PC-9 (cell line): ENCODE measurements at regions not wholly inside any gene's neighbourhood (a gene's known extent, or its start where the extent isn't known, plus 50 kb on each side); places are given as distances from the start of the nearest gene placed in this dataset.

Experiments used
- BruUV-seq: library from RNA; stranded (reverse); fragments of 400-500 nt; replicated peaks from 2 replicates; lab custom pipeline; 2021; lab: Mats Ljungman, UMichigan
- CTCF ChIA-PET: fragments of 300-600 bp; sonication (Branson Sonifier 250); formaldehyde crosslinking; loops from one replicate; lab custom pipeline; 2022; ENCODE audit warnings: antibody characterized with exemption; lab: Charles Lee
- POLR2A ChIA-PET: fragments of 300-600 bp; sonication (Branson Sonifier 250); formaldehyde crosslinking; loops from one replicate; lab custom pipeline; 2022; ENCODE audit warnings: antibody characterized with exemption; ENCODE audit not compliant: unreplicated experiment; lab: Charles Lee
- DNase-seq, 2 experiments: peaks; one replicate each; pipeline versions ENCODE4 v3.0.0 to v3.0.0-alpha.2; 2015 to 2022; ENCODE audit warnings: mixed read lengths in 1 of 2
- H2AFZ ChIP-seq: fragments of 200-600 bp; sonication (generic); 2 replicates; pipeline ENCODE4 v1.8.1; 2017; ENCODE audit warnings: antibody characterized with exemption
- H3F3A ChIP-seq: fragments of 200-600 bp; sonication (generic); 2 replicates; pipeline ENCODE4 v1.8.1; 2017; ENCODE audit warnings: antibody characterized with exemption, mild to moderate bottlenecking, low read depth; ENCODE audit not compliant: insufficient read depth
- H3K27ac ChIP-seq: fragments of 200-600 bp; sonication (generic); 2 replicates; pipeline ENCODE4 v1.6.1; 2016; ENCODE audit warnings: mixed run types
- H3K27me3 ChIP-seq: fragments of 200-600 bp; sonication (generic); 2 replicates; pipeline ENCODE4 v1.6.1; 2016; ENCODE audit warnings: low read depth, mixed run types; ENCODE audit not compliant: insufficient read depth
- H3K36me3 ChIP-seq: fragments of 200-600 bp; sonication (generic); 2 replicates; pipeline ENCODE4 v1.6.1; 2016; ENCODE audit warnings: low read depth, mixed run types
- H3K4me1 ChIP-seq: fragments of 200-600 bp; sonication (generic); replicated peaks from 2 replicates; pipeline ENCODE4 v1.6.1; 2016; ENCODE audit warnings: mixed run types; ENCODE audit not compliant: insufficient read depth
- H3K4me2 ChIP-seq: fragments of 200-600 bp; sonication (generic); 2 replicates; pipeline ENCODE4 v1.6.1; 2017; ENCODE audit warnings: mixed run types
- H3K4me3 ChIP-seq: fragments of 200-600 bp; sonication (generic); 2 replicates; pipeline ENCODE4 v1.6.1; 2016; ENCODE audit warnings: mixed run types
- H3K79me2 ChIP-seq: fragments of 200-600 bp; sonication (generic); 2 replicates; pipeline ENCODE4 v1.6.1; 2017; ENCODE audit warnings: low read depth, mixed run types
- H3K9me2 ChIP-seq: fragments of 200-600 bp; sonication (generic); 2 replicates; pipeline ENCODE4 v1.8.1; 2017; ENCODE audit warnings: mild to moderate bottlenecking; ENCODE audit not compliant: insufficient read depth
- H3K9me3 ChIP-seq: fragments of 200-600 bp; sonication (generic); 2 replicates; pipeline ENCODE4 v1.8.1; 2016; ENCODE audit warnings: low read depth; ENCODE audit not compliant: insufficient read depth
- H4K20me1 ChIP-seq: fragments of 200-600 bp; sonication (generic); 2 replicates; pipeline ENCODE4 v1.8.1; 2017; ENCODE audit not compliant: insufficient read depth
- EZH2 ChIP-seq: fragments of 200-600 bp; sonication (generic); IDR thresholded peaks from 2 replicates; pipeline ENCODE4 v1.8.0; 2017; ENCODE audit warnings: antibody characterized with exemption, low read depth
- intact Hi-C: fragments of 100-400 bp; cut with micrococcal nuclease; formaldehyde crosslinking; loops from one replicate; pipeline ENCODE4 v1.10.0; 2022; ENCODE audit not compliant: unreplicated experiment
- TF ChIP-seq, protein P1 (sequence below): fragments of 200-600 bp; sonication (generic); conservative IDR thresholded peaks from 2 replicates; pipeline ENCODE4 v1.6.1; 2017; ENCODE audit warnings: mixed run types, antibody characterized with exemption, mild to moderate bottlenecking, moderate library complexity

DNA sequence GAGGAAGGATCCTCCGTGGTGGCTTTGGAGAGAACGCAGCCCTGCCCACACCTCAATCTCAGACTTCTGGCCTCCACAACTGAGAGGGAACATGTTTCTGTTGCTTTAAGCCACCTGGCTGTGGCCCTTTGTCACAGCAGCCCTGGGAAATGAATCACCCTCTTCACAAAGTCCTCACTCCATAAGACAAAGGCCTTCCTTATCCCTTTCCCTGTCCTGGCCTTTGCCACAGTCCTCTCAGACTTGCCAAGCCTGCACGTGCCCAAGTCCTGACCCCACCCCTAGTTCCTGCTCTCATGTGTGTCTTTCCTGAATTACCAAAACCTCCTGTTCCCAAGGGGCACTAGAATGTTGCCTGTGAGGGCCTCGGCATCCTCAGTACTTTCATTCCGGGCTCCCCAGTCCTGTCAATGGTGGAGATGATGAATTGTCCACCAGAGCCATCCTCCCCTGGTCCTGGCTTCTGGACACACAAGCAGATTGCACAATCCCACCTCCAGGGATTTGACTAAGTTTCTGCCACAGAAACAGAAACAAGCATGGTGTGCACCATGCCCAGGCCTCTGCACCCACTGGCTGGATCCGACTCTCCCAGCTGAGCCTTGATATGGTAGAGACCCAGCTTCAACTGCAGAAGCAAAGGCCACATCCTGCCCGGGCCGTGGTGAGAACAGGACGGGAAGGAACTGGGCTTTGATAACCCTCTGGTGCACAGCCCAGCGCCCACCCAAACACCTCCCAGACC, 232.6 kb upstream of the PDE10A start:
- no peak overlapping the region for H3K4me3 ChIP-seq
- no peaks in the 10 kb centered on the region for H3K79me2 ChIP-seq
- CTCF ChIA-PET: no interaction called here
- no peaks in the 10 kb centered on the region for H3K36me3 ChIP-seq
- H3F3A ChIP-seq: no peaks in the 10 kb centered on the region
- H3K9me2 ChIP-seq: no peaks in the 10 kb centered on the region
- H3K9me3 ChIP-seq: no peaks in the 10 kb centered on the region
- TF ChIP-seq, protein P1, sequence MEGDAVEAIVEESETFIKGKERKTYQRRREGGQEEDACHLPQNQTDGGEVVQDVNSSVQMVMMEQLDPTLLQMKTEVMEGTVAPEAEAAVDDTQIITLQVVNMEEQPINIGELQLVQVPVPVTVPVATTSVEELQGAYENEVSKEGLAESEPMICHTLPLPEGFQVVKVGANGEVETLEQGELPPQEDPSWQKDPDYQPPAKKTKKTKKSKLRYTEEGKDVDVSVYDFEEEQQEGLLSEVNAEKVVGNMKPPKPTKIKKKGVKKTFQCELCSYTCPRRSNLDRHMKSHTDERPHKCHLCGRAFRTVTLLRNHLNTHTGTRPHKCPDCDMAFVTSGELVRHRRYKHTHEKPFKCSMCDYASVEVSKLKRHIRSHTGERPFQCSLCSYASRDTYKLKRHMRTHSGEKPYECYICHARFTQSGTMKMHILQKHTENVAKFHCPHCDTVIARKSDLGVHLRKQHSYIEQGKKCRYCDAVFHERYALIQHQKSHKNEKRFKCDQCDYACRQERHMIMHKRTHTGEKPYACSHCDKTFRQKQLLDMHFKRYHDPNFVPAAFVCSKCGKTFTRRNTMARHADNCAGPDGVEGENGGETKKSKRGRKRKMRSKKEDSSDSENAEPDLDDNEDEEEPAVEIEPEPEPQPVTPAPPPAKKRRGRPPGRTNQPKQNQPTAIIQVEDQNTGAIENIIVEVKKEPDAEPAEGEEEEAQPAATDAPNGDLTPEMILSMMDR: no peak
- no peak for TF ChIP-seq EZH2
- no peak for DNase-seq
- intact Hi-C loops: no loop called here
- H3K4me2 ChIP-seq: no peak overlapping the region
- POLR2A ChIA-PET: no interaction called here
- no TSS peak for BruUV-seq
- H3K4me1 ChIP-seq: no peaks in the 10 kb centered on the region
- H2AFZ ChIP-seq: no peak overlapping the region
- peaks cover 48% of the 10 kb centered on the region for H3K27me3 ChIP-seq
- no peaks in the 10 kb centered on the region for H4K20me1 ChIP-seq
- no peak overlapping the region for H3K27ac ChIP-seq

DNA sequence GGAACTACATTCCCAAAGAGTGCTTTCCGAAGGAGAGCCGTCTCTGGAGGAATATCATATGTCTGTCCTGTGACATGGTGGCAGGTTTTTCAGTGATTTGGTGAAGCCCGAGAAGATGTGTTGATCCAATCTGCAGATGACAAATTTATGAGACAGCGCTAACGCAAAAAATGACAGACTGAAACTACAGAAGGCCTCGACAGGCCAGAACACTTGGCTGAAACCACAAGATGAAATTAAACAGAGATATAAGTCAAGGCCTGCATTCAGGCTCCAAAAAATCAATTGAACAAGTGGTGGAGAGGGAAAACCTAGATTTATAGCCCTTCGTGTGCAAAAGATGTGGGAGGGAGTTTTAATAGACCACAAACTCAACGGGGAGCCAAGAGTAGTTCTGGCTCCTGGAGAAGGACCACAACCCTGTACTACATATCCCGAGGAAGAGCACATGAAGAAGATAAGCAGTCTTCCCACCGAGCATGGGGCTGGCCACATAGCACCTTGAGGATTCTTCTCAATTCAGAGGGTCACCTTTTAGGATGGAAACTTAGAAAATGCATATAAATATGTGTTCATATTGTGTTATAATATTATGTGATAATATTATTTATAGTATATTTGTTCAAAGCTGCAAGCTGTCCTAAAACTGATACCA, 231.3 kb upstream of the PDE10A start:
- no peaks in the 10 kb centered on the region for H3K79me2 ChIP-seq
- CTCF ChIA-PET: no interaction called here
- H3K9me3 ChIP-seq: no peaks in the 10 kb centered on the region
- H3K4me1 ChIP-seq: no peaks in the 10 kb centered on the region
- no peak for DNase-seq
- no peaks in the 10 kb centered on the region for H3K9me2 ChIP-seq
- H2AFZ ChIP-seq: no peak overlapping the region
- H3K4me3 ChIP-seq: no peak overlapping the region
- no peaks in the 10 kb centered on the region for H3F3A ChIP-seq
- H3K27me3 ChIP-seq: peaks cover 47% of the 10 kb centered on the region
- H3K27ac ChIP-seq: no peak overlapping the region
- TF ChIP-seq, protein P1: no peak
- TF ChIP-seq EZH2: no peak
- intact Hi-C loops: no loop called here
- no peaks in the 10 kb centered on the region for H3K36me3 ChIP-seq
- H3K4me2 ChIP-seq: no peak overlapping the region
- H4K20me1 ChIP-seq: no peaks in the 10 kb centered on the region
- POLR2A ChIA-PET: no interaction called here
- no TSS peak for BruUV-seq

DNA sequence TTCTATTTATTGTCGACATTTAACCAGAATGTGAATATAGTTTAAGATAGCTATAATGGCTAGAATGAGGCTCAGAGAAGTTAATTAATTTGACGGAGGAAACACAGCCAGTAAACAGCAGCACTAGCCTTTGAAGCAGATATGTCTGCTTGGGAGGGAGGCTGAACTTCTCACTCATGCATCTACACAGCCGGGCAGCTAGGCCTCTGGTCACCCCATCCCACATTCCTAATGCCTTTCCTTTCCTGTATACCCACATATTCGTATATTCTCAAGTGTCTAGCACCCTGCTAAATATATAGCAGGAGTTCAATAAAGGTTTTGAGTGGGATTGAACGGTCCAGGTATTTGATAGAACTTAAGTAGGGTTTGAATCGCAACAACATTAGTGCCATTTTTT, 230.4 kb upstream of the PDE10A start:
- BruUV-seq: no TSS peak
- intact Hi-C loops: no loop called here
- TF ChIP-seq EZH2: no peak
- TF ChIP-seq, protein P1: no peak
- H3K36me3 ChIP-seq: no peaks in the 10 kb centered on the region
- H3F3A ChIP-seq: no peaks in the 10 kb centered on the region
- no peaks in the 10 kb centered on the region for H3K4me1 ChIP-seq
- no peaks in the 10 kb centered on the region for H3K9me2 ChIP-seq
- no peak overlapping the region for H3K27ac ChIP-seq
- peaks cover 39% of the 10 kb centered on the region for H3K27me3 ChIP-seq
- no peaks in the 10 kb centered on the region for H3K9me3 ChIP-seq
- DNase-seq: no peak
- no peaks in the 10 kb centered on the region for H3K79me2 ChIP-seq
- no peak overlapping the region for H2AFZ ChIP-seq
- H3K4me3 ChIP-seq: no peak overlapping the region
- H4K20me1 ChIP-seq: no peaks in the 10 kb centered on the region
- CTCF ChIA-PET: no interaction called here
- no peak overlapping the region for H3K4me2 ChIP-seq
- POLR2A ChIA-PET: no interaction called here
